NCI-H2029 treated with DMSO at 0.1 percent for 48 hours (cell line): ENCODE measurements at regions not wholly inside any gene's neighbourhood (a gene's known extent, or its start where the extent isn't known, plus 50 kb on each side); places are given as distances from the start of the nearest gene placed in this dataset.

Source experiments
- DNase-seq: peaks from one replicate; lab custom pipeline; 2025; lab: John Stamatoyannopoulos, UW

DNA sequence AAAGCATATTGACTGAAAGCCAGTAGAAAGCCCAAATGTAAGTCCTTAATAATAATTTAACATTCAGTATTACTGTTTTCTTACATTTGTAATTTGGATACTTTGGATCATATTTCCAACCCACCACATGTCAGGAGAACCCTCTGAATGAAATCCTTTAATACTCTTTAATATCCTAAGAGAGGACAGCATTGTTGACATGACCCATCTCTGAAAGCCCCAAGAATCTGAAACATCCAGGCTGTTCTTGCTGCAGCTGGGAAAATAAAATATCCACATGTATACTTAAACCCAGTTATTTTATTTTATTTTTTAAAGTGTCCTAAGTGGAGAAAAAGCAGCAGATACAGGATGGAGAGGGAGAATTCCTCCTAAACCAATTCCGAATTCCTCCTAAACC, 130.8 kb upstream of the RIPOR2 start:
- DNase-seq, result no peak

GRCh38 chr6:25068866-25069265, 133.1 kb upstream of the RIPOR2 start:
- DNase-seq, result no peak

- DNase-seq, result peak; percentile 91
These were observed 135.0 kb upstream of the RIPOR2 start for GRCh38 chr6:25070547-25071366.

DNA sequence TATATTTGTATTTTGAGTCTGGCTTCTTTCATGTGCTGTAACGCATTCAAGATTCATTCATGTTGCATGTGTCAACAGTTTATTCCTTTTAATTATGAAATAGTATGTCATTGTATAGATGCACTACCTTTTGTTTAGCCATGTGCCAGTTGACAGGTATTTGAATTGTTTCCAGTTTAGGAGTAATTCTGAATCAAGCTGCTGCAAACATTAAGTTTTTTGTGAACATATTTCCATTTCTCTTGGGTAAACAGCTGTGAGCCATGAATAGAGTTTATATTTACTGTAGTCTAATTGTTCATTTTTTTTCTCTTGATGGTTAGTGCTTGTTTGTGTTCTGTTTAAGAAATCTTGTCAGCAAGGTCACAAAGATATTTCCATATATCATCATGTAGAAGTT, 142.4 kb upstream of the RIPOR2 start:
- DNase-seq, result no peak

DNA sequence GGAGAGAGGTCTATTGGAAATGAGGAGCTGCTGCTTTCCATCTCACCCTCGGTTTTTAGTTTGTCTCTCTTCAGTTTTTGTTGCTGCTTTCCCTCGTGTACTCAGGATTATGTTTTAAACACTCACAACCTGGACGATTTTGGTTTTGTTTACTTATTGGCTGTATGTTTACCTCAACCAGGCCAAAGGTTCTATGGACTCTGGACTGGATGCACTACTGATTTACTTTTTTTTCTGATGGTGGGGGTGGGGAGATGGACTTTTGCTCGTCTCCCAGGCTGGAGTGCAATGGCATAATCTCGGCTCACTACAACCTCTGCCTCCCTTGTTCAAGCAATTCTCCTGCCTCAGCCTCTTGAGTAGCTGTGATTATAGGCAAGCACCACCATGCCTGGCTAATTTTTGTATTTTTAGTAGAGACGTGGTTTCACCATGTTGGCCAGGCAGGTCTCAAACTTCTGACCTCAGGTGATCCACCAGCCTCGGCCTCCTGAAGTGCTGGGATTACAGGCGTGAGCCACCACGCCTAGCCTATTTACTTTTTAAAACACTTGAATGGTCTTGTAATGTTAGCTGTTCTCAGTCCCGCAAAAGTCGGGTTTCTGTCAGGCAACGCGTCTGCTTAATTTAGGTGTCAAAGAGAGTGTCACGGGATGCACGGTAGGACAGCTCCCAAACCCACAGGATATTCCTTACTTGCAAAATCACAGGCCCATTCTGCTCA, 148.2 kb upstream of the RIPOR2 start:
- no peak for DNase-seq

DNA sequence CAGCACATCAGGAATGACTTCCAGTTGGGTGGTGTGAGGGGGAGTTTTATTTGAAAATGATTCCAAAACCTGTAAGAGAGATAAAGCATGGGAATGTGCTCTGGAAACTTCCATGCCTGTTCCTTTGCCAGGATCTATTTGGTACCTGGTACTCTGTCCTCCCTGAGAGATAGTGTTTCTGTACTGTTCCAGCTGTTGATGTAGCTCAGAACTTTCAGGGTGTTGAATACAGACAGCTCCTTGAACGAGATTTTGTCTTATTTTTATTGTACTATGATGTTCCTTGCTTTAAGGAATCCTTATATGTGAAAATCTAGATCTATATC, 148.7 kb upstream of the RIPOR2 start:
- no peak for DNase-seq

- no peak for DNase-seq
These were observed 150.0 kb upstream of the RIPOR2 start for GRCh38 chr6:25085756-25086155.

DNA sequence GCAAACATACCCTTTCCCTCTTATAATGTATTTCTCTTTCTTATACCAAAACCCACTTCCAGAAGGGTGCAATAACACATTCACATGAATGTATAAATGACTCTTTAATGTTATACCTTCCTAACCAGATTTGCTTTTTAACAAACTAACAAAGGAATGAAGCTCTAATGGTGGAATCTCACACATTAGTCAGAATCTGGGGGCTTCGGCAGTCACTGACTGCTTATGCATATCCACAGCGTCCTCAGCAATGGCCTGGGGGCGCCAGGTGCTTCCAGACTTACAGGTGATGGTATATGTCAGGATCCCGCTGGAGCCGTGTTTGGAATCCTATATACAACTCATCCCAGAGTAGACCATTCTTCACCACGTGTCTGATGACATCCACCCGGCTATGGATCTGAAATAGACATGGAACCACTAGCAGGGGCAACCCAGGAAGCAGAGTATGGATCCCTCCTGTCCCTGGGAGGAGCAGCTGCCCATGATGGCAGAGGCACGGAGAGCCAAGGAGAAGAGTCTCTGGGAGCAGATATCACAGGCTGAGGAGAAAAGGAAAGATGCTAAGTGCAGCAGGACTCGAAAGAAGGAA, 150.8 kb upstream of the RIPOR2 start:
- DNase-seq, result no peak

DNA sequence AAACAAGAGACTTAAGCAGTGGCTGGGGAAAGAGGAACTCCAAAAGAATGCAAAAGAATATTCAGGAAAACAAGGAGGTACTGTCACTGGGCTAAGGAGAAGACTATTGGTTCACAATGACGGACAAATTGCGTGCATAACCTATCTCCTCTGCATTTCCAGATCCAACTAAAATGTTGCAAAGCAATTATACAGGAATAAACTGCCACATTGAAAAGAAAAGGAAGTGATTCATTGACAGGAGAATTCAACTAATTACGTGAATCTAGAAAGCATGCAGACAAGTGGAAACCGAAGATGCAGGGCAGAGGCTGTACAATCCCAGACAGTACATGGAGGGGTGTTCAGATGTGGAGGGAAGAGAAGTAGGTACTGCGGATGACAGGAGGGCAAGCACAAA, 152.8 kb upstream of the RIPOR2 start:
- DNase-seq, result no peak

- DNase-seq, result no peak
These were observed 153.7 kb upstream of the RIPOR2 start for GRCh38 chr6:25089442-25089841.

GRCh38 chr6:25094726-25095125, 159.0 kb upstream of the RIPOR2 start:
- no peak for DNase-seq

DNA sequence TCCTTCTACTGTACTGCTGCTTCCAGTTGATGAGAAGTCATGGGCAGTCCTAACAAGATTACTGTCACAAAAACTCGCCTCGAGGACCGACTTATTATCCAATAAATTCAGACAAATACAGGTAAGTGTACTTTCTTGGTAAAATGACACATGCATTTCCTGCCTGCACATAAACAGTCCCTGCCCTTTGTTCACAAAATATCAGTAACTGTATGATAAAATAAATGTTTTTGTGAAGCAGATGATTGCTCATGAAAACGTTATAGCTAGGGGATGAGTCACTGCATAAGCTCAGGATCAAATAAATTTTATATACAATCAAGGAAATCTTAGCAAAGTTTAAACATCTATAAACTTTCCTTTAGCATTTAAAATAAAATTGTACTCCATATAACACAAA, 164.5 kb upstream of the RIPOR2 start:
- DNase-seq, result no peak

- DNase-seq, result no peak
These were observed 167.8 kb upstream of the RIPOR2 start for GRCh38 chr6:25103603-25104002.

DNA sequence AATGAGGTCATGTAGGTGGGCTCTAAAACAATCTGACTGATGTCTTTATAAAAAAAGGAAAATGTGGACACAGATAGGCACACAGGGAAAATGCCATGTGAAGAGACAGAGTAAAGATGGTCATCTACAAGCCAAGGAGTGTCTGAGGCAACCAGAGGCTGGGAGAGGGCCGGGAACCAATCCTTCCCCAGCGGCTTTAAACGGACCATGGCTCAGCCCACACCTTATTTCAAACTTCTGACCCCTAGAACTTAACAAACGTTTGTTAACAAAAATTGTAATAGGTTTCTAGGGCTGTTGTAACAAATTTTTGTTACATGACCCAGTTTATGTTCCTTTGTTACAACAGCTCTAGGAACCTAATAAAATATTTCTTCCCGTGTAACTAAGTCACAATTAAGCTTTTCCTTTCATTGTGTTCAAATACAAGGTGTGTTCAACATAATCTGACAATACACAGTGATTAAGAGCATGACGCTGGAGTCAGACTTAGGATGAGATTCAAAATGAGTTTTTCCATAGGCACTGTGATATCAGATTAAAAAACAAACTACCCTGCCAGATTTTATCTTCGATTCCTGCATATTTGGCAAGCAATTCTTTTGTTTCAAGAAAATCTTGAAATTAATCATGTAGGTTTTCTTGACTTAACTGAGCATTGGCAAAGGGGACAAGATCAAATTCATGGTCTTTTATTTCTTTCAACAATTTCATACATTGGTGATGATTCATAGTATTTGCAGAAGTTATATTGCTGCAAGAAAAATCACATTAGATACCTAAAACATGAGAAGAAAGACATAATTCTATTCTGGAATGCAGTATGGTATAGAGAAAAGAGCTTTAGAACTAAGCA, 169.5 kb upstream of the RIPOR2 start:
- no peak for DNase-seq

GRCh38 chr6:25107218-25107617, 171.5 kb upstream of the RIPOR2 start:
- no peak for DNase-seq

- DNase-seq, result no peak
These were observed 167.4 kb upstream of the CARMIL1 start for GRCh38 chr6:25111782-25112181.

DNA sequence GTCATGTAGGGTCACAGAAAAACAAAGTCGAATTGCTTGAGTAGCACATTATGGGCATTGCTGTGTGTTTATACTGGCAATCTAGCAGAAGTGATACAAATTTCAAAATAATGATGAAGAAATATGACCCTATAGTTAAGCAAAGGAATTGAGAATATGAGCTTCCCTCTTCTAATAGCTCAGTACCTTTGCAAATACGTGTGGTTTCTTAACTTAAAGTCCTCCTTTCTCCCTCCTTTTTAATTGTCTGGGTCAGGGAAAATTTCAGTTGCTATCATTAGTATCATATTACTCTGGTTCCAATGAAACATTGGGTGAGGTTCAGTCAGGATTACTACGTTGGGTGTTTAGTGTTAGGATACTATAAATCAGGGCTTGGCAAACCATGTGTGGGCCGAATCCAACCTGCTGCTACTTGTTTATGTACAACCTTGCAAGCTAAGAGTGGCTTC, 166.8 kb upstream of the CARMIL1 start:
- DNase-seq, result no peak

- no peak for DNase-seq
These were observed 165.7 kb upstream of the CARMIL1 start for GRCh38 chr6:25113436-25113835.

GRCh38 chr6:25118038-25118437, 161.1 kb upstream of the CARMIL1 start:
- DNase-seq, result no peak

DNA sequence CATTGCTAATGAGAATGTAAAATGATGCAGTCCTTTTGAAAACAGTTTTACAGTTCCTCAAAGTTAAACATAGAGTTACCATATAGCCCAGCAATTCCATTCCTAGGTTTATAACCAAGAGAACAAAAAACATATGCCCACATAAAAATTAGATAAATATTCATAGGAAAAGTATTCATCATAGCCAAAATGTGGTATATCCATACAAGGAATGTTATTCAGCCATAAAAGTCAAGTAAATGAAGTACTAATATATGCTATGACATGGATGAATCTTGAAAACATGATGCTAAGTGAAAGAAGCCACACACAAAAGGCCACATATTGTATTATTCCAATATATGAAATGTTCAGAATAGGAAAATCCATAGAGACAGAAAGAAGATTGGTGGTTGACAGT, 158.0 kb upstream of the CARMIL1 start:
- no peak for DNase-seq

GRCh38 chr6:25122001-25122400, 157.2 kb upstream of the CARMIL1 start:
- no peak for DNase-seq

- peak; percentile 84 for DNase-seq
These were observed 156.4 kb upstream of the CARMIL1 start for GRCh38 chr6:25122622-25123237.
